Nucleus accumbens (tissue), 56 donors: ENCODE measurements at regions not wholly inside any gene's neighbourhood (a gene's known extent, or its start where the extent isn't known, plus 50 kb on each side); places are given as distances from the start of the nearest gene placed in this dataset.
A peak's percentile ranks its signal among the peaks of the same experiment; 100 is the strongest.

ENCODE experiments used
- DNase-seq, 56 donors: peaks; one replicate each; lab custom pipeline; 2025; lab: John Stamatoyannopoulos, UW

DNA sequence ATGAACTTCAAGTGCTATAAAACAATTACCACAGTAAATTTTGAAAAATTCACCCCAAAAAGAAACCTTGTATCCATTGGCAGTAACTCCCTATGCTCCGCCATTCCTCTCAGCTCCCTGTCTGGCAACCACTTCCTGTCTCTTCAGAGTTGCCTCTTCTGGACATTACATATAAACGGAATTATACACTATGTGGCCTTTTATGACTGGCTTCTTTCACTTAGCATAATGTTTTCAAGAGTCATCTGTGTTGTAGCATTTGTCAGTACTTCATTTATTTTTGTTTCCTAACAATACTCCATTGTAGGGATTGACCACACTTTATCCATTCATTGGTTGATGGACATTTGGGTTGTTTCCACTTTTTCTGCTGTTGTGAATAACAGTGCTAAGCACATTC, 50.1 kb downstream of the CEP43 start:
- DNase-seq, result no peak

DNA sequence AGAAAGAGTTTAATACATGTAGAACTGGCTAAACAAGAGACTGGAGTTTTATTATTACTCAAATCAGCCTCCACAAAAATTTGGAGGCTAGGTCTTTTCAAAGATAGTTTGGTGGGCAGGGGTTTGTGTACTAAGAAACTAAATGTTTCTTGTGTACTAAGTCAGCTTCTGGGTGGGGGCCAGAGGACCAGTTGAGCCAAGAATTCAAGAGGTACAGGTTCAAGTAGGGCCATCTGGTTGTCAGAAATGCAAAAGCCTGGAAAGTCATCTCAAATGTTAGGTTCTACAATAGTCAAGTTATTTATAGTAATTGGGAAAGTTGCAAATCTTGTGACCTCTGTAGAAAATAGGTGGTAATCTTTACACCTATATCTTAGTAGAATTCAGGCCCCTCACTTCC, 51.7 kb downstream of the CEP43 start:
- no peak for DNase-seq

DNA sequence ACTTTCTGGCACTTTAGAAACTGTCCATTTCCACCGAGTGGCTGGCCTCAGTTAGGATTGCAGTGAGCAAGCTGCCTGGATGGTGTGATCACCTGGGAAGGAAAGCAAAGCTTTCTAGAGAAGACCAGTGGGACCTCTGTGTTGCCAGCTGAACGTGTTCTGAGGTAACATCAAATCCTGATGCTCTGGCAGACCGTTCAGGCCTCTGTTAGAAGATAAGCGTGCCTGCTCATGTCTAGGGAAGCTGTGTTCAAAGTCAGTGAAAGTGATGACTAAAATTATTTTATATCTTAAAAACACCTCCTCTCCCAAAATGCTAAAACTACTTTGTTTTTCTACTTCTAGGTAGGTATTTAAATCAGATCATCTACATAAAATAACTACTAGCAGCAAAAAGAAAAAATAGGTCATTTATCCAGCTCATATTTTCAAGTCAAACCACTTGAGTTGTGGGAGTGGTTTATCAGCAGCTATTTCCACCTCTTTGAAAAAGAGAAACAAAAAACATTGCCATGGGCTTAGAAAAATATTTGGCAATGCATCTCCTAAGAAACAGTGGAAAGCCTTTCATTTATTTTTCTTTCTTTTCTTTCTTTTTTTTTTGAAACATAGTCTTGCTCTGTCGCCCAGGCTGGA, 54.8 kb downstream of the CEP43 start:
- DNase-seq, result no peak

DNA sequence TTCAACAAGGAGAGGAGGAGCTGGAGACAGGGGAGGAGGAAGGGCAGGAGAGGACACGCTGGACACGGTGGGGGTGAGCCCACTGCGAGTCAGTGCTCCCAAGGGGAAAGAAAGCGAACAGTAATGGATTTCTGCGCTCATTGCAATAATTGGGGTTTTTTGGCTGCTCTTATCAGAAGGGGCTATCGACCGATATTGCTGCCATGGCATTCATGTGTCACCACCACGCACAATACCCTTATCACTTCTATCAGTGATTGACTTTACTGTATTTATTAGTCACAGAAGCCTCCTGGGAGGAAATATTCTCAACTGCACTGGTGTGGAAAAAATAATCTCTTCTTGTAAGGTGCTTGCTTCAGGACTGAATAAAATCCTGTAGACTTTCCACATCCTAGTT, 55.8 kb downstream of the CEP43 start:
- no peak for DNase-seq

DNA sequence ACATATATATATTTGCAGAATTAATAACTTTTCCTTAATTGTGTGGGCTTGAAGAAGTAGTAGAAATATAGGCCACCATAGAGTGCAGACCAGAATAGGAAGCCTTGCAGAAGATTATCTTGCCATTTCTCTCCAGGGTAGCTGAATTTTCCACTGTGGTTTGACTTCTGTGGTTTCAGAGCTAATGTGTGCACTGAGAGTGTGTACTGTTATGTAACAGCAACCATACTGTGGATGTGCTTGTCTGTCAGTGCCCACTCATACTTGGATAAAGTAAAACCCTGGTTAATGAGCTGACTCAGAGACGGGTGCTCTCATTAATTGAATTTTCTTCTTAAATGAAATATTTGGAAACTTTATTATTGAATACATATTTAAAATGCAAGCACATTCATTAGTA, 57.2 kb downstream of the CEP43 start:
- DNase-seq, result peak in 3 of 56 donors; percentile 7 to 11 (median 9)

DNA sequence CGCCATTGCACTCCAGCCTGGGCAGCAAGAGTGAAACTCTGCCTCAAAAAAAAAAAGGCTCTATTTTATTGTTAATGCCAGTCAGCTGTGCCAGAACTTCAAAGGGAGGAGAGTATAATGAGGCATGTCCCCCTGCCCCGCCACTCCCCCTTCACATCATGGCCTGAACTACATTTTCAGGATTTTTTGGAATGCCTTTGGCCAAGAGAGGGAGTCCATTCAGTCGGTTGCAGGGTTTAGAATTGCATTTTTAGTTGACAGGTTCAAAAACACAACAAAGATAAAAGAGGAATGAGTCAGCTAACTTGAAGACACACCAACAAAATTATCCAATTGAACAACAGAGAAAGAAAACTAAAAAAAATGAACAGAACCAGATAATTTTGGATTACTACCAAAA, 59.1 kb downstream of the CEP43 start:
- no peak for DNase-seq
